Neural crest cell (in vitro differentiated cells): ENCODE measurements at regions not wholly inside any gene's neighbourhood (a gene's known extent, or its start where the extent isn't known, plus 50 kb on each side); places are given as distances from the start of the nearest gene placed in this dataset.

Experiments
- DNase-seq: peaks from one replicate; pipeline ENCODE4 v3.0.0; 2021; ENCODE audit warnings: low read depth, mixed read lengths, low spot score
- H3K27ac Mint-ChIP-seq: one replicate; pipeline ENCODE4 v1.8.0; 2021; ENCODE audit warnings: mild to moderate bottlenecking, mixed read lengths; ENCODE audit not compliant: unreplicated experiment
- H3K27me3 Mint-ChIP-seq: 2 replicates; pipeline ENCODE4 v1.8.0; 2021; ENCODE audit warnings: low read depth, mild to moderate bottlenecking, mixed read lengths
- H3K36me3 Mint-ChIP-seq: 2 replicates; pipeline ENCODE4 v1.8.0; 2021; ENCODE audit warnings: low read depth, mild to moderate bottlenecking, mixed read lengths
- H3K4me1 Mint-ChIP-seq: 2 replicates; pipeline ENCODE4 v1.8.0; 2021; ENCODE audit warnings: mixed read lengths
- H3K4me3 Mint-ChIP-seq: one replicate; pipeline ENCODE4 v1.8.0; 2021; ENCODE audit warnings: mild to moderate bottlenecking, mixed read lengths
- H3K9me3 Mint-ChIP-seq: 2 replicates; pipeline ENCODE4 v1.8.0; 2021; ENCODE audit warnings: mixed read lengths
- CTCF ChIP-seq: fragments of 200-600 bp; sonication (generic); conservative IDR thresholded peaks from 2 replicates; pipeline ENCODE4 v1.5.0; 2021; ENCODE audit warnings: antibody characterized with exemption, mild to moderate bottlenecking

DNA sequence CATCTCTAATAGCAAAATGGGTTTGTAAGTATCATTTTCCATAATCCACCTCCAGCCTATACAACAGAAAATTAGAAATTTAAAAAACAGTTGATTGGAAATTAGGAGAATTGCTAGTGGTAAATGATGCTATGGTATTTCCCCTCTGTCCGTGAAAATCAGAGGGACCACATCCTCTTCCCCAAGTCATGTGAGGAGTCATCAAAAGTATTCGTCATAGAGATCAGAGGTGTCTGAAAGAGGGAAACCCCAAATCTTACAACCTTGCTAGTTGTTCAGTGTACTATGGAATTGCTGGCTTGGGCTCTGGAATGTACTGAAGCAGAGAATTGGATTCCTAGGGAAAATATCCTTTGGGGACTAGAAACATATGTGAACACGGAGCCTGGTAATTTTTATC is 241.4 kb upstream of the ARHGAP24 start:
- Mint-ChIP-seq H3K9me3 (no peaks in the 10 kb centered on the region), H3K27ac (no peak overlapping the region), H3K4me1 (no peaks in the 10 kb centered on the region), H3K4me3 (no peak overlapping the region), H3K36me3 (no peaks in the 10 kb centered on the region), H3K27me3 (peaks cover 2% of the 10 kb centered on the region)
- no peak for TF ChIP-seq CTCF
- DNase-seq, result no peak

DNA sequence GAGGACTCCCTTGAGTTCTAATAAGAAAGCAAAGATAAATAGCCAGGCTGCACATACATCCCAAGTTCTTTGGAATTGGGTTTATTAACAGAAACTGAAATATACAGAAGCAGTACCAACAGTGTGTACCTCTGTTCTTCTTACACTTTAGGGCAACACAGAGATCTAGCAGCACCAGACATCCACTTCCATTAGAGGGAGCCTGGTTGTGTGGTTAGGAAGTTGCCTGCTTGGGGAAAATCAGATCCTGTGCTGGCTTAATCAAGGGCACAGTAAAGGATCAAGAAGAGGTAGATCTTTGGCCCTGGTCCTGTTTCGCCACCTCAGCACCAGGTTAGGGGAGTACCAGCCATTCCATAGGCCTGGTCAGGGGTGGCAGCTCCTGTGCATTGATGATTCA is 231.1 kb upstream of the ARHGAP24 start:
- Mint-ChIP-seq H3K27me3 (no peaks in the 10 kb centered on the region), H3K4me1 (no peaks in the 10 kb centered on the region), H3K4me3 (no peak overlapping the region), H3K27ac (no peak overlapping the region), H3K9me3 (peaks cover 11% of the 10 kb centered on the region), H3K36me3 (no peaks in the 10 kb centered on the region)
- TF ChIP-seq CTCF, result no peak
- DNase-seq, result no peak

DNA sequence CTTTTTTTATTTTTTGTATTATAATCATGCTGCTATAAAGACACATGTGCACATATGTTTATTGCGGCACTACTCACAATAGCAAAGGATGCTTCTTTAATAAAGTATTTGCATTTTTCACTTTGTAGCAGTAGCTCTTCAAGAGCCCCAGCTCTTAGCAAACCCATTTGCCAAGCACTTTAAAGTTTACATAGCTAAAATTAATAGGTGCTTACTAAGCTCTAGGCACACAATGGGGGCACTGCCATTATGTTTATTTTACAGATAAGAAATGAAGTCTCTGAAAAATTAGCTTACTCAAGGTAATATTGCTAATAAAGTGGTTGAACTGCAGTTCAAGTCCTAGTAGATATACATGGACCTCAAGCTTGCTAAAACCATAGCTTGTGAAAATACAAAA is 230.3 kb upstream of the ARHGAP24 start:
- peaks cover 11% of the 10 kb centered on the region for H3K9me3 Mint-ChIP-seq
- H3K4me3 Mint-ChIP-seq, result no peak overlapping the region
- no peak overlapping the region for H3K27ac Mint-ChIP-seq
- no peak for DNase-seq
- no peaks in the 10 kb centered on the region for H3K27me3 Mint-ChIP-seq
- H3K36me3 Mint-ChIP-seq, result no peaks in the 10 kb centered on the region
- no peaks in the 10 kb centered on the region for H3K4me1 Mint-ChIP-seq
- no peak for TF ChIP-seq CTCF

DNA sequence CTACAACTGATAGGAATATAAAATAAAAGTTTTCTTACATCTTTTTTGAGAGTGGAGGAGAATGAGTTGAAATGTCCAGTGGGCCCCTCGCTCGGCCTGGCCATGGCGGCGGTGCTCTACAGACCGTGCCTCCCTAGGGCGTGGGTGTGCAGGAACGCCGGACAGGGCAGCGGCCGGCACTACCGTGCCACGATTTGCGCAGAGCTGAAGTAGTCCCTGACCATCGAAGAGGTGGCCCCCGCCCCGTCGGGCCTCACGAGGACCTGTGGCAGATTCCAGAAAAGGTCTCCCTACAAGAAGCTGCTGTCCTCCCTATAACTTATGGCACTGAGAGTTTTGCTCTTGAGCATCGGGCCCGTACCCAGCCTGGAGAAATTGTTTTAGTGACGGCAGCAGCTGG is 228.9 kb upstream of the ARHGAP24 start:
- Mint-ChIP-seq H3K27me3 (no peaks in the 10 kb centered on the region), H3K36me3 (no peaks in the 10 kb centered on the region), H3K4me3 (no peak overlapping the region), H3K4me1 (no peaks in the 10 kb centered on the region), H3K27ac (no peak overlapping the region), H3K9me3 (peaks cover 2% of the 10 kb centered on the region)
- no peak for DNase-seq
- no peak for TF ChIP-seq CTCF

DNA sequence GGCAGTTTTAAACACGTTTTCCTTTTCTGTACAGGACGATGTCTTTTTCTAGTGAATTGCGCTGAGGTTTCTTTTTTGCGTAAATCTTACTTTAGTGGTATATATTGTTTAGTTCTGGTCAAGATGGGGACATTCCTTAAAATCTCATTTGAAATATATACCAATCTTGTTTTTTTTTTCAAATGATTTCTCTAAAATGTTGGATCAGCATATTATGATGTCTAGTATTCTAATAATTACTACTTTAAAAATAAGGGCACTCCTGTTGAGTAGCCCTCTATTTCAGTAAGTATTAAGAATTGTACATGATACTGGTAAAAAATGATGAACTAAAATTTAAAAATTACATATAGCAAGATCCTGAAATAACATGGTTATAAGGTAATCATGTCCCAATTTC is 224.1 kb upstream of the ARHGAP24 start:
- peaks cover 2% of the 10 kb centered on the region for H3K36me3 Mint-ChIP-seq
- peaks cover 10% of the 10 kb centered on the region for H3K9me3 Mint-ChIP-seq
- no peak for DNase-seq
- no peaks in the 10 kb centered on the region for H3K4me1 Mint-ChIP-seq
- no peak for TF ChIP-seq CTCF
- H3K4me3 Mint-ChIP-seq, result no peak overlapping the region
- H3K27ac Mint-ChIP-seq, result no peak overlapping the region
- no peaks in the 10 kb centered on the region for H3K27me3 Mint-ChIP-seq

DNA sequence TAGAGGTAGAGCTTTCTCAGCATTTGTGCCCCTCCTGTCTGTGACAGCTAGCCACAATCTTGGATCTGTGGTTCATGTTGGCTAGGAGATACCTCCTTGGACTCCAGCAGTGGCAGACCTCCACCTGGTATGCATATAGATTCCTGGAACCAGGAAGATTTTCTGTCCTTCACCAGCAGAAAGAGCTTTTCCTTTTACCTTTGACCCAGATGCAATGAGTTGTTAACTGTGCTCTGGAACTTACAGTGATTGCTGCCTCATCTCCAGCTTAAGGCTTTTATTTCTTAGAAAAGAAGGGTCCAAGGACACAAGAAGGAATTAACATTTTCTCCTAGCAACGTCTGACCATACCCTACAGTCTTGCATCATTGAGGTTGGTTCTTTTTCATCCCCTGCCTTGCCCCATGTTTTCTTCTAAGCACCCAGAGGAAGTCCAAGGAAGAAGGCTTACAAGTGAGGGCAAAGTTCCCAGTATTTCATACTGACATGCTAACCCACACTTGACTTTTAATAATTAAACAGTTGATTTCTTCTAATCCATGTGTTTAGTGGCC is 217.1 kb upstream of the ARHGAP24 start:
- Mint-ChIP-seq H3K9me3 (peaks cover 11% of the 10 kb centered on the region), H3K27me3 (peaks cover under 1% of the 10 kb centered on the region), H3K27ac (no peak overlapping the region), H3K36me3 (peaks cover 2% of the 10 kb centered on the region), H3K4me3 (no peak overlapping the region), H3K4me1 (no peaks in the 10 kb centered on the region)
- no peak for DNase-seq
- TF ChIP-seq CTCF, result no peak
